Stimulated activated CD4-positive, alpha-beta T cell treated with anti-CD3 and anti-CD28 coated beads, Interleukin-15, amount 100 ng/mL, for 24 hours (primary cell): ENCODE measurements at regions not wholly inside any gene's neighbourhood (a gene's known extent, or its start where the extent isn't known, plus 50 kb on each side); places are given as distances from the start of the nearest gene placed in this dataset.

Source experiments
- DNase-seq: peaks from one replicate; pipeline ENCODE4 v3.0.0-alpha.2; 2020

GRCh38 chr1:103247517-103247916 is 139.2 kb upstream of the COL11A1 start:
- no peak for DNase-seq

GRCh38 chr1:103243481-103243880 is 135.2 kb upstream of the COL11A1 start:
- no peak for DNase-seq

- no peak for DNase-seq
Measured at GRCh38 chr1:103239034-103239433, 130.7 kb upstream of the COL11A1 start.

- no peak for DNase-seq
Measured at GRCh38 chr1:103230061-103230460, 121.7 kb upstream of the COL11A1 start.

GRCh38 chr1:103220631-103221041 is 112.3 kb upstream of the COL11A1 start:
- no peak for DNase-seq

- DNase-seq, result no peak
Measured at GRCh38 chr1:103218821-103219220, 110.5 kb upstream of the COL11A1 start.

- DNase-seq, result no peak
Measured at GRCh38 chr1:103218369-103218768, 110.0 kb upstream of the COL11A1 start.

- DNase-seq, result no peak
Measured at GRCh38 chr1:103211073-103211472, 102.8 kb upstream of the COL11A1 start.

GRCh38 chr1:103208844-103209243 is 100.5 kb upstream of the COL11A1 start:
- DNase-seq, result no peak

- DNase-seq, result no peak
Measured at GRCh38 chr1:103199001-103199400, 90.7 kb upstream of the COL11A1 start.

- no peak for DNase-seq
Measured at GRCh38 chr1:103198076-103198475, 89.8 kb upstream of the COL11A1 start.

GRCh38 chr1:103197216-103197615 is 88.9 kb upstream of the COL11A1 start:
- DNase-seq, result no peak

GRCh38 chr1:103194984-103195383 is 86.7 kb upstream of the COL11A1 start:
- no peak for DNase-seq

GRCh38 chr1:103194060-103194459 is 85.7 kb upstream of the COL11A1 start:
- no peak for DNase-seq

GRCh38 chr1:103191327-103191726 is 83.0 kb upstream of the COL11A1 start:
- DNase-seq, result no peak

GRCh38 chr1:103190766-103191165 is 82.4 kb upstream of the COL11A1 start:
- DNase-seq, result no peak

GRCh38 chr1:103187673-103188072 is 79.4 kb upstream of the COL11A1 start:
- DNase-seq, result no peak

GRCh38 chr1:103180660-103181059 is 72.3 kb upstream of the COL11A1 start:
- no peak for DNase-seq

GRCh38 chr1:103177108-103177775 is 68.9 kb upstream of the COL11A1 start:
- no peak for DNase-seq

GRCh38 chr1:103171041-103171590 is 62.8 kb upstream of the COL11A1 start:
- DNase-seq, result no peak

GRCh38 chr1:103170609-103171008 is 62.3 kb upstream of the COL11A1 start:
- no peak for DNase-seq

- DNase-seq, result peak; percentile 1
Measured at GRCh38 chr1:103162360-103162759, 54.0 kb upstream of the COL11A1 start.

- DNase-seq, result no peak
Measured at GRCh38 chr1:103160281-103160680, 52.0 kb upstream of the COL11A1 start.
